ENCODE measurements at regions not wholly inside any gene's neighbourhood (a gene's known extent, or its start where the extent isn't known, plus 50 kb on each side); places are given as distances from the start of the nearest gene placed in this dataset.
A peak's percentile ranks its signal among the peaks of the same experiment; 100 is the strongest.

GRCh38 chr3:56921573-56922453 lies 120.1 kb upstream of the ARHGEF3 start:
- peak; percentile 8 for DNase-seq (ENCODE audit: low spot score)

GRCh38 chr3:56919797-56920195 lies 118.0 kb upstream of the ARHGEF3 start:
- Histone ChIP-seq H3K27ac (no peak overlapping the region), H3K36me3 (no peaks in the 10 kb centered on the region), H3K4me1 (replicated peaks) (peaks cover 11% of the 10 kb centered on the region), H3K4me3 (no peak overlapping the region), H3K9me3 (no peaks in the 10 kb centered on the region), H3K27me3 (replicated peaks; ENCODE audit: insufficient read depth) (no peaks in the 10 kb centered on the region)
- 96% methylated on average over 4 of the region's 4 CpGs for WGBS
- TF ChIP-seq CTCF (IDR thresholded peaks at IDR 0.05) (no peak), POLR2AphosphoS5 (IDR thresholded peaks at IDR 0.05) (no peak), POLR2A (IDR thresholded peaks at IDR 0.05) (no peak)
- intact Hi-C loops (cut with DNase I): loop anchor here (5.0 kb wide), 2 partner anchors 117 to 217 kb away; partner anchors contain the start of gene ARHGEF3
- DNase-seq (ENCODE audit: low spot score): no peak

More at GRCh38 chr3:56921573-56922453, 120.1 kb upstream of the ARHGEF3 start:
- Histone ChIP-seq H3K27me3 (replicated peaks; ENCODE audit: insufficient read depth) (no peaks in the 10 kb centered on the region), H3K27ac (peak overlapping the region in 1 of 2 donors; percentile 40), H3K36me3 (no peaks in the 10 kb centered on the region), H3K4me3 (no peak overlapping the region), H3K9me3 (no peaks in the 10 kb centered on the region), H3K4me1 (replicated peaks) (peaks cover 11% of the 10 kb centered on the region)
- intact Hi-C loops (cut with DNase I): loop anchor here (5.0 kb wide), 1 partner anchor 220 kb away; no protein-coding TSS in a partner anchor
- TF ChIP-seq POLR2AphosphoS5 (IDR thresholded peaks at IDR 0.05): peak; percentile 45
- no peak for TF ChIP-seq POLR2A (IDR thresholded peaks at IDR 0.05)
- 13% methylated on average over 7 of the region's 7 CpGs for WGBS

- TF ChIP-seq POLR2A (IDR thresholded peaks at IDR 0.05) (no peak), POLR2AphosphoS5 (IDR thresholded peaks at IDR 0.05) (no peak), CTCF (IDR thresholded peaks at IDR 0.05) (no peak)
- Histone ChIP-seq H3K27me3 (replicated peaks; ENCODE audit: insufficient read depth) (no peaks in the 10 kb centered on the region), H3K9me3 (no peaks in the 10 kb centered on the region), H3K4me3 (no peak overlapping the region), H3K36me3 (no peaks in the 10 kb centered on the region), H3K27ac (no peak overlapping the region), H3K4me1 (replicated peaks) (peaks cover 10% of the 10 kb centered on the region)
- 88% methylated on average over 5 of the region's 5 CpGs for WGBS
- intact Hi-C loops (cut with DNase I): loop anchor here (5.0 kb wide), 1 partner anchor 117 kb away; the partner anchor contains the start of gene ARHGEF3
- DNase-seq (ENCODE audit: low spot score): no peak
Measured at GRCh38 chr3:56919137-56919796, 117.5 kb upstream of the ARHGEF3 start.

- intact Hi-C loops (cut with DNase I): loop anchor here (5.0 kb wide), 1 partner anchor 116 kb away; the partner anchor contains the start of gene ARHGEF3
- Histone ChIP-seq H3K4me3 (no peak overlapping the region), H3K4me1 (replicated peaks) (peaks cover 5% of the 10 kb centered on the region), H3K36me3 (no peaks in the 10 kb centered on the region), H3K27me3 (replicated peaks; ENCODE audit: insufficient read depth) (no peaks in the 10 kb centered on the region), H3K9me3 (no peaks in the 10 kb centered on the region), H3K27ac (no peak overlapping the region)
- 80% methylated on average over 7 of the region's 7 CpGs for WGBS
- DNase-seq (ENCODE audit: low spot score): no peak
- TF ChIP-seq CTCF (IDR thresholded peaks at IDR 0.05) (no peak), POLR2A (IDR thresholded peaks at IDR 0.05) (no peak), POLR2AphosphoS5 (IDR thresholded peaks at IDR 0.05) (no peak)
Measured at GRCh38 chr3:56918111-56918568, 116.4 kb upstream of the ARHGEF3 start.

Data from prostate gland (tissue), 2 donors.